NB4 (cell line): ENCODE measurements at regions not wholly inside any gene's neighbourhood (a gene's known extent, or its start where the extent isn't known, plus 50 kb on each side); places are given as distances from the start of the nearest gene placed in this dataset.

Experiments
- TF ChIP-seq, protein P1 (sequence below): IDR thresholded peaks from one replicate; pipeline ENCODE4 v1.5.1; 2012; ENCODE audit warnings: low read depth, low read length
- TF ChIP-seq, protein P2 (sequence below): IDR thresholded peaks from 2 replicates; pipeline ENCODE4 v1.6.1; 2011; ENCODE audit warnings: low read depth, low read length

DNA sequence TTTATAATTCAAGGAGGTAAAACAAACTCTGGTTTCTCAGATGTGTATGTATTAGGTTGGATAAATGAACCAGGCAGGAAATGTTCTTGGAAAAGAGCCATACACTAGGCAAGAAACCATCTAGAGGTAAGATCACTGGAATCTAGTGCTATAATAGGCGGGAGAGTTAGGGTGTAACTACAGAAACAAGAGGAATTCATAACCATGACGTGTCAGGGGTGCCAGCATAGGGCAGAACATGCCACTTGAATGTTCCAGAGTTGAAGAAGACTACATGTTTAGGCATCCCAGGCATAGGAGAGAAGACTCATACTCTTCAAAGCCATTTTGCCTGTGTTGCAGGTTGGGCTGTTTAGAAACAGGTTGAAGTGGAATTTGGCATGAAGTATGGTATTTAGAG, 198.7 kb downstream of the CCNG2 start:
- TF ChIP-seq, protein P1, sequence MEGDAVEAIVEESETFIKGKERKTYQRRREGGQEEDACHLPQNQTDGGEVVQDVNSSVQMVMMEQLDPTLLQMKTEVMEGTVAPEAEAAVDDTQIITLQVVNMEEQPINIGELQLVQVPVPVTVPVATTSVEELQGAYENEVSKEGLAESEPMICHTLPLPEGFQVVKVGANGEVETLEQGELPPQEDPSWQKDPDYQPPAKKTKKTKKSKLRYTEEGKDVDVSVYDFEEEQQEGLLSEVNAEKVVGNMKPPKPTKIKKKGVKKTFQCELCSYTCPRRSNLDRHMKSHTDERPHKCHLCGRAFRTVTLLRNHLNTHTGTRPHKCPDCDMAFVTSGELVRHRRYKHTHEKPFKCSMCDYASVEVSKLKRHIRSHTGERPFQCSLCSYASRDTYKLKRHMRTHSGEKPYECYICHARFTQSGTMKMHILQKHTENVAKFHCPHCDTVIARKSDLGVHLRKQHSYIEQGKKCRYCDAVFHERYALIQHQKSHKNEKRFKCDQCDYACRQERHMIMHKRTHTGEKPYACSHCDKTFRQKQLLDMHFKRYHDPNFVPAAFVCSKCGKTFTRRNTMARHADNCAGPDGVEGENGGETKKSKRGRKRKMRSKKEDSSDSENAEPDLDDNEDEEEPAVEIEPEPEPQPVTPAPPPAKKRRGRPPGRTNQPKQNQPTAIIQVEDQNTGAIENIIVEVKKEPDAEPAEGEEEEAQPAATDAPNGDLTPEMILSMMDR: no peak
- TF ChIP-seq, protein P2, sequence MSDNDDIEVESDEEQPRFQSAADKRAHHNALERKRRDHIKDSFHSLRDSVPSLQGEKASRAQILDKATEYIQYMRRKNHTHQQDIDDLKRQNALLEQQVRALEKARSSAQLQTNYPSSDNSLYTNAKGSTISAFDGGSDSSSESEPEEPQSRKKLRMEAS: no peak
